Fibroblast of skin of back (primary cell): ENCODE measurements at regions not wholly inside any gene's neighbourhood (a gene's known extent, or its start where the extent isn't known, plus 50 kb on each side); places are given as distances from the start of the nearest gene placed in this dataset.
"Not testable (repeated sequence)": the region's sequence is repeated elsewhere in the genome, so short reads cannot be mapped to it uniquely, and the experiment has no call there.

Experiments
- DNase-seq: peaks from one replicate; pipeline ENCODE4 v3.0.0-alpha.2; 2013

GRCh38 chr18:78782951-78783563 lies 196.6 kb upstream of the SALL3 start:
- no peak for DNase-seq

GRCh38 chr18:78783564-78783960 lies 196.1 kb upstream of the SALL3 start:
- no peak for DNase-seq

- DNase-seq: no peak
Measured at GRCh38 chr18:78784861-78785260, 194.8 kb upstream of the SALL3 start.

GRCh38 chr18:78785706-78786105 lies 193.9 kb upstream of the SALL3 start:
- DNase-seq: no peak

- no peak for DNase-seq
Measured at GRCh38 chr18:78786776-78787175, 192.8 kb upstream of the SALL3 start.

GRCh38 chr18:78787751-78788150 lies 191.9 kb upstream of the SALL3 start:
- no peak for DNase-seq

- no peak for DNase-seq
Measured at GRCh38 chr18:78788161-78788560, 191.5 kb upstream of the SALL3 start.

GRCh38 chr18:78789850-78790249 lies 189.8 kb upstream of the SALL3 start:
- no peak for DNase-seq

- DNase-seq: no peak
Measured at GRCh38 chr18:78790511-78790910, 189.1 kb upstream of the SALL3 start.

- no peak for DNase-seq
Measured at GRCh38 chr18:78790960-78791359, 188.7 kb upstream of the SALL3 start.

GRCh38 chr18:78792094-78792493 lies 187.5 kb upstream of the SALL3 start:
- DNase-seq: no peak

- DNase-seq: no peak
Measured at GRCh38 chr18:78792736-78793135, 186.9 kb upstream of the SALL3 start.

- DNase-seq: no peak
Measured at GRCh38 chr18:78793313-78794070, 186.1 kb upstream of the SALL3 start.

- no peak for DNase-seq
Measured at GRCh38 chr18:78794071-78794430, 185.6 kb upstream of the SALL3 start.

- no peak for DNase-seq
Measured at GRCh38 chr18:78796693-78797455, 182.7 kb upstream of the SALL3 start.

GRCh38 chr18:78797499-78797898 lies 182.1 kb upstream of the SALL3 start:
- no peak for DNase-seq

- no peak for DNase-seq
Measured at GRCh38 chr18:78798402-78799175, 181.0 kb upstream of the SALL3 start.

GRCh38 chr18:78799382-78800089 lies 180.1 kb upstream of the SALL3 start:
- no peak for DNase-seq

- not testable (repeated sequence) for DNase-seq
Measured at GRCh38 chr18:78800102-78800851, 179.3 kb upstream of the SALL3 start.

GRCh38 chr18:78801011-78801410 lies 178.6 kb upstream of the SALL3 start:
- no peak for DNase-seq

GRCh38 chr18:78803104-78803503 lies 176.5 kb upstream of the SALL3 start:
- DNase-seq: no peak
